ENCODE measurements at regions not wholly inside any gene's neighbourhood (a gene's known extent, or its start where the extent isn't known, plus 50 kb on each side); places are given as distances from the start of the nearest gene placed in this dataset.
"Not testable (repeated sequence)": the region's sequence is repeated elsewhere in the genome, so short reads cannot be mapped to it uniquely, and the experiment has no call there.

DNA sequence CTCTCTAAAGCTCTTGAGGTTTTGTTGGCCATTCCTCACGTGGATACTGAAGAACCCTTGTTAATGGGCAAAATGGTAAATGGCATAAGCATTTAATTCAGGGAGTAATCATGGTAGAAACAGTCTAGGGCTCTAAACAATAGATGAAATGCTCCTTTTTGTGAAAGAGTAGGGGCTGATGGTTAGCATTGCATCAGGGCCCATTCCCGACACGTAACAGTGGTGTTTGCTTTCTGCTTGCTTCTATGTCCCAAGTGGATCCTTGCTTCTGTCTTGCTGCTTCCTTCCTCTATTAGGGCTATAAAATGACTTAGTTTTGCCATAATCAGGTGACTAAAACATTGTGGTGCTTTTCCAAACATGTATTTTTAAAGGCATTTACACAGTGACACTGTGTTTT lies 230.9 kb upstream of the AFF2 start:
- DNase-seq: no peak

DNA sequence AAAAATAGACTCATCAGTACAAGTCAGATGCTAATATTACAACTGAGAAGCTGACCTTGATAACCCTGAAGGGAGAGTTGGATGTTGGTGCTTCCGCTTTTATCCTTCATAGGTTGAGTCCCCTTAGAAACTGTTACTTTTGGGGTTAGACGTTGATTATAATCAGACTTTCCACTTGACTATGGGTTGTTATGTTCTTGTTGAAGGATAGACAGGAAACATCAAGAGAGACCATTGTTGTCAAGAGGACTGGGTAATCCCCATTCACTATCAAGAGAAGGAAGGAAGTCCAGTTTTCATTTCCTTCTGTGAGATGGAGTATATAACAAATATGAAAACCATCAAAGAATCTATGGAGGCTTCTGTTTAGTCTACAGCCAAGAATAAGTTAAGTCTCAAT lies 229.9 kb upstream of the AFF2 start:
- DNase-seq: peak; percentile 1

DNA sequence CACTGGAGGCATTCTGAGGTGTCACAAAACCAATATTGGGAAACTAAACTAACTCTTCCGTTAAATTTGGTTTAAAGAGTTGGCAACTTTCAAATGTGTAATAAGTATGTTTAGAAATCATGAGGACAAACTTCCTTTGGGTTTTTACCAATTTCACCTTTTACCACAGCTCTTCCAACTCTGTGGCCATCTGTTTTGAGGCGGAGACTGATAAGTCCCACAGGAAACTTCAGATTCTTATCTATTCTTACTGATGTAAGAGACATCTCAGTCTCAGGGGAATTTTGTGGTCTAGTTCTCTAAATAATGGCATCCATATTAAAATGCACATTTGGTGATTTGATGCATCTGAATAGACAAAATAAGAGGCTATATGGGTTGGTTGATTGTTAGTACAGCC lies 229.2 kb upstream of the AFF2 start:
- no peak for DNase-seq

DNA sequence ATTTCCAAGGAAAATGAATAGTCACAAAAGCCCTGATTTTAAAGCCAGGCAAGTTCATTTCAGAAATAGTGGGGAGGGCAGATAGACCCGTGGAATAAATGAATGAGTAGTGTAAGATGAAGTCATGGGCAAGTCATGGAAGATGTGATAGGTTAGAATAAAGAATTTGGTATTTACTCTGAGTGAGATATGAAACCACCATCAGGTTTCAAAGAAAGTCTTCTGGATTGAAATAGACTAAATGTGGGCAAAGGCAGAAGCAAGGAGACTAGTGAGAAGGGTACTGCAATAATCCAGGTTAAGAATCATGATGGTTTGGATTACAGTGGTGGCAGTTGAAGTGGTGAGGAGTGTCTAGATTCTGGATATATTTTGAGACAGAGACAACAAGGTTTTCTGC lies 218.5 kb upstream of the AFF2 start:
- DNase-seq: no peak

DNA sequence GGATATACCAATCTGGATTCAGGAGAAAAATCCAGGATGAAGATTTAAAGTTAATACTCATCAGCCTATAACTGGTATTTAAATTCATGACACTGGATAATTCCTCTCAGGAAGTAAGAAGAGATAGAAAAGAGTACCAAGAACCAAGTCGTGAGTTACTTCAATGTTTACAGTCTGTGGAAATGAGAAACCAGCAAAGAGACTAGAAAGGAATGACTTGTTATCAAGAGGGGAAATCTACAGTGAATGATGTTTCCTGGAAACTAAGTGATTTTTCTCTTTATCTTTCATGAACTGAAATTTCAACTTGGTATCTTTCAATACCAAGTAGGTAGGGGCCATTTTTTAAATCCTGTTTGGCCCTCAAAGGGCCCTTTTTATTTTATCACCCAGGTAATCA lies 217.9 kb upstream of the AFF2 start:
- DNase-seq: no peak

DNA sequence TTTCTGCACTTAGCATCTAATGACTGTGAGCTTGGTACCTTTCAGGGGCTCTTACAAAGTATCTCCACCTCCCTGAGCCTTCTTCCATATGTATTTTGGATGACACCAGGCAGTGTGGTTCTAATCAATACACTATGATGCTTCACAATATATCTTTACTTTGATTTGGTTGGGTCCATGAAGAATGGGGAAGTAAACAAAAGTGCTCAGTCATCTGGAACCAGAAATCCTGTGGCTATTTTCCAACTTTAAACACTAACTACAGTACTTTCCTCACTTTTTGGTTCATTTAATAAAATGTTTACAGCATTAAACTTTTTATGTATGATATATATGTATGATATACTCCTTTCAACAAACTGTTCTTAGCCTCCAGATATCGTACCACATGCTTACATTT lies 216.4 kb upstream of the AFF2 start:
- no peak for DNase-seq

DNA sequence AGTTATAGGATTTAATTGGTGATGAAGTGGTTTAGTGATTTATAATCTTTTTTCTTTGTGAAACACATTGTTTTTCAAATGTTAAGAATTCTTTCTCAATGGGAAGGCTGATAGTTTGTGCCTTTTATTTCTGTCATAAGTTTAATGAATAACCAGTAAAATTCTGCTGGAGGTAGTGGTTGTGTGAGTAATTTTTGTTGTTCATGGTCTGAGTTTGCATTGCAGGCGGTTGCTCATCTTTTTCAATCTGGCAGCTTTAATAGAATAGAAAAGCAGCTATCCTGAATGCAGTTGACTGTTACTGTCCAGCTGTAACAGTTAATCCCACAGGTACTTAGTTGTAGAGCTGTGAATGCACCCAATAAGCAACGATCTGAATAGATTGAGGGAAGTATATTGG lies 215.6 kb upstream of the AFF2 start:
- DNase-seq: no peak

DNA sequence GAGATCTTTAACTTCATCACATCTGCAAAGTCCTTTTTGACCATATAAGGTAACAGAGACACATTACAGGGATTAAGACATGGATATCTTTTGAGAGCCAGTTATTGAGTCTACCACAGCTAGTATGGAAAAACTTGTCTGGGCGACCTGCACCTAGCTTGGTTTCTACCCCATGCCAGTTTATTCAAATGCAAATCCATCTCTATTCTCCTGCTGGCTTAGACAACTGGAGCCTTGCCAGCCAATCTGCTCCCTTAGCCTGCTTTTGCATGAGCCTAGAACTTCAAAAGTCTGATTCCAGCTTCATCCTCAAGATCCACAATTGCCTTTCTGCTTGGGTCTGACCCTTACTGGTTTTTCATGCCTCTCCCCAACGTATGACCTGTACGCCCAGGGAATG lies 212.0 kb upstream of the AFF2 start:
- no peak for DNase-seq

DNA sequence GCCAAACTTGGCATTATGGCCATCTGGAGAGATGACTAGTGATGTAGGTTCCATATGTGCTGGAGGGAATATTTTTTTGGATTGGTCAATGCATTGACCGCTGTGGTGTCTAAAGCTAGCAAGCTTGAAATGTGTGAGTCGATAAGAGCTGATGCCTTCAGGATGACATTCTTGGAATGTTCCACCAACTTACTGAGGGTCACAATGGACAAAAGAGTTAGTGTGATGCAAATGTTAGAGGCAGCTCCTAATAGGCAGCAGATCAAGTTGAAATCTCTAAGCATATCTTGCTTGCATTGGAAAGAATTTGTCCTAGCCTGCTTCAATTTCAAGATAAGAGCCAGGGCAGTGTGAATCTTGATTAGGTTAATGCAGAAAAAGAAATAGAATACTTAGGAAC lies 210.4 kb upstream of the AFF2 start:
- no peak for DNase-seq

DNA sequence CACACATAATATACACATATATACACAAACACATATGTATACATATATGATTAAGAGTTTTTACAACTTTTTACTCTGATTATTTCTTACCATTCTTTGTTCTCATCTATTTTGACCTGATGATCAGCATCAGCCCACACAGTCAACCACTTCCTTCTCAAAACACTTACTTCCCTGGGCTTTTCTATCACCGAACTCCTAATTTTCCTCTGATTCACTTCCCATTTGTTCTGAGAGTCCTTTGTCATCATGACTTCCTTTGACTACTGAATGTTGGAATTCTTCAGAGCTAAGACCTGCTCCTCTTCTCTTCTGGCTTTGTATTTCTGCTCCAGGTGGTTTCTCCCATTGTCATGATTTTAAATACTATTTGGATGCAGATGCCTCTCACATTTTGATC lies 209.5 kb upstream of the AFF2 start:
- DNase-seq: no peak

DNA sequence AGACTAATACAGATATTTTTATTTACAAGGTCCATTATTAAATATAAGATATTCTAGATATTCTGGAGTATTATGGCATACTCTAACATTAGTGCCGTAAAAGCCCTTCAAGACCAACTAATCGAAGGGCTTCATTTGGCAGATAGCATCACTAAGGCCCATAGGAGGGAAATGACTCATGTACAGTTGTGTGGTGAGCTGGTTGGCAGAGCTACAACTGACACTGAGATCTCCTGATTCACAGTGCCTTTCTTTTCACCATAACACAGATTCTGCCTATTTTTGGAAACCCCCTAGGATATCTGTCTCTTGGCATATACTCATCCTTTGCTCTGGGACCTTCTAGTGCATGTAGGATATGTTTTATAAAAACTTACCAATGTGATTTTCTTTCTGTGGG lies 201.7 kb upstream of the AFF2 start:
- peak; percentile 5 for DNase-seq

DNA sequence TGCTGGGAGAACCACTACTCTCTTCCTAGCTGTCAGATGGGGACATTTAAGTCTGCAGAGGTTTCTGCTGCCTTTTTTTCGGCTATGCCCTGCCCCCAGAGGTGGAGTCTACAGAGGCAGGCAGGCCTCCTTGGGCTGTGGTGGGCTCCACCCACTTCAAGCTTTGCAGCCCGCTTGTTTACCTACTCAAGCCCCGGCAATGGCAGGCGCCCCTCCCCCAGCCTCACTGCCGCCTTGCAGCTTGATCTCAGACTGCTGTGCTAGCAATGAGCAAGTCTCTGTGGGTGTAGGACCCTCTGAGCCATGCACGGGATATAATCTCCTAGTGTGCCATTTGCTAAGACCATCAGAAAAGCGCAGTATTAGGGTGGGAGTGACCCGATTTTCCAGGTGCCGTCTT lies 195.2 kb upstream of the AFF2 start:
- not testable (repeated sequence) for DNase-seq

DNA sequence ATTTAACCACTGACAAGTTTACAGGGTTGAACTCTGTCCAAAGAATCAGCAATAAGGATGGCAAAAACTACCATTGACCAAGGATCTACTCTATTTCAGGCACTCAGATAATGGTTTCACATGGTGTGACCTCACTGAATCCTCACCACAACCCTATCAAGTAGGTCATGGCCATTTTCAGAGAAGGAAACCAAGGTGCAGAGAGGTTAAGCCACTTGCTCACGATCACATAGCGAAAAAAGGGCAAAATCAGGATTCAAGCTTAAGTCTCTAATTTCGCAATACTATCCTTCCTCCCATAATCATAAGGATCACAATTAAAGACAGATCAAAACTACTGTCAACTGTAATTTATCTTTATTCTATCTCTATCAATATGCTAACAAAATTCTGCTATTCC lies 191.0 kb upstream of the AFF2 start:
- no peak for DNase-seq

DNA sequence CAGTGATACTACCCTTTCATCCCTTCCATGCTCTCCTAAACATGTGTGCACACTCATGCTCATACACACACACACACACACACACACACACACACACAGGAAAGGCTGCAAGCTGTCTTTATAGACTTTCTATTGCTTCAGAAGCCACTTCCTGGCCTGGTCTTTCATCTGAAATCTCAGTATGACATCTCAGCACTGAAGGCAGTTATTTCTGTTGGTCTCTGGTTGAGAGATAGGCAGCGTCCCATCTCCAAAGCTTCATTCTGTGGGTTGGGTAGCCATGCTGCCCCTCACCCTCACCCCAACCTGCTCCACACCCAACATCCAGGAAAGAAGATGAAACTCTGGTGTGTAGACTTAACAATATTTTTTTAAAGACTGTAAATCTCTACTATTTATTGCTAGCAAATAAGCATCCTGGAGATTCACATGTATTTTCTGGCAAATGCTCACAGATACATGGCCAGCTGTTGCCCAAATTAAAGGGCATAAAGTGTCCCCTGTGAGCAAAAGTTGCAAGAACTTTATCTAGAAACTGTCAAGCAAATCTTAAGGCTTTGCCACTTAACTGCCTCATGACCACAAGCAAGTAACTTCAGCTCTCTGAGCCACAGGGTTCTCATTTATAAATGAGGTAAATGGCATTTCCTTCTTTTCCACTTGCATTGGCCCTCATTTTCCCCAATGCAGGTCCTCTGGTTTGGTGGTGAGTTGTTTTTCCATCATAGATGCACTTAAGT lies 189.8 kb upstream of the AFF2 start:
- peak; percentile 74 for DNase-seq

DNA sequence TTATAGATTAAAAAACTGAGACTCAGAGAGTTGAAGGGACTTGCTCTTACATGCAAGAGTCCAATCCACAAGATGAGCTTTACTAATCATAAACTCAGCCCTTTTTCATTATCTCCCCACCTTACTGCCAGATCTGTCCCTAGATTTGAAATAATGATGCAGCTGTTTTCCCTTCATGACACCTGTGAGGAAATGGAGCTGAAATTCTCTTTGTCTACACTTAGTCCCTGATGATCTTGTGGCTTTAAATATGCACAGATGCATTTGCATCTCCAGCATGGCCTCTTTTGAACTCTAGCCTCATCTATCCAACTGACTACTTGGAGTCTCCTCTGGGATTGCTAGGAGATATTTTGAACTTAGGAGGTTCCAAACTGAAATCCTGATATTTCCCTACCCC lies 188.9 kb upstream of the AFF2 start:
- no peak for DNase-seq

DNA sequence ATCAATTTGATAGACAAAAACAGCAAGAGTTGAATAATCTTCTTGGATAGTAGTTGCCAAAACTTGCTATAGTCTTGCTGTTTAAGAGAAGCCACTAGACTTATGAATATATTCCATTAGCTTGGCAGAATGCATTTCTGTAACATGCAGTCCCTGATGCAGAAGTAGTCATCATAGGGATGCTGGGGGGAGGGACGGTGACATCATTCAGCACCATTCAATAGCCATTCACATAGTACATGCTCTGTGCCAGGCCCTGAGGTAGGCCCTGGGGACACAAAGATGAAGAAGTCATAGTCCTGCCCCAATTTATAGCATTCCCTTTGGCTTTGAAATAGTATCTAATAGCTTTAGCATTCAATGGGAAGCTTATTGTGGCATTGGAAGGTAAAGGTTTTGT lies 185.5 kb upstream of the AFF2 start:
- DNase-seq: no peak

DNA sequence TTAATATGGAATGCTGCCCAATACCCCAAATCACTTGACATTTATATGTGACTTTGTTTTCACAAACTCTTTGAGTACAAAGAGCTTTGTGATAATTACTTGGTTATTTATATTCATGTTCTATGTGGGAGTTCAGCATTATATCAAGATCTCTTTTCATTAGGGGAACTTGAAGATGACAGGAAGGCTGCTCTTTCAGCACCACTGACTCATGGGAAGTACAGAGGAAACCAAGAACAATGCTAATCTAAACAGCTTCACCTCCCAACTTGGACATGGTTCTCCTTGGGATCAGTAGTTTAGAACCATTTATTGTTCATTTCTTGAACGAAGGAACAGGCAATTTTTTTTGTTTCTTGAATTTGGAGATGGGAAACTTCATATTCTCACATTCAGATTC lies 184.0 kb upstream of the AFF2 start:
- no peak for DNase-seq

DNA sequence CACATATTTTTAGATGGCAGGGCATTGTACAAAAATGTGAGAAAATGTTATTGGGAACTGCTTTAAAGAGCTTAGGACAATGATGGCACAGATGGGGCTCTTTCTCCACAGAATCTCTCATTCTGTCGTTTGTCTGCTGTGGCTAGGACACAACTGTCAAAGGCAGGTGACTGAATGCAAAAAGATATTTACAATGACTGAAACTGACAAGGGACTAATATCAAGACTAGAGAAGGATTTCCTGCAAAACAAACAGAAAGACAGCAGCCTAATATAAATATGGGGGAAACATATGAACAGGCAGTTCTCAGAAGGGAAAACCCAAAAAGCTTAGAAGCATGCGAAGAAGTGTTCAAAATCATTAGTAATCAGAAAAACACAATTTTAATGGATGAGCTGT lies 177.5 kb upstream of the AFF2 start:
- DNase-seq: no peak

DNA sequence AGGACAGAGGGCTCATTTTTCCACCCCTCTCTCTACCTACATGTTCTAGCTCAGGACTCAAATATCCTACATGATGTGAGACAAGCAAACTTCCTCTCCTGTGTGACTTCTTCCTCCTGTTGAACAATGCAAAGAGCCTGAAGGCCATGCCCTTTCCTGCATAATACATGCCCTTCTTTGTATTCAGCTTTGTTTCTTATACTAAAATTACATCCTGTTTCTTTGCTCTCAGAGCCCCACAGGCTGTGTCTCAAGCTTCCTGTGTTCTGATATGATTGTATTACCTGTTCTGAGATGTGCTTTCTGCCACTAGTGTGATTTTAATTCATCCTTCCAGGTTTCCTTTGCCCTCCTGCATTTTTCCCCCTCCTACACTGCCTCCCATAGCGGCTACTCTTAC lies 166.4 kb upstream of the AFF2 start:
- peak; percentile 14 for DNase-seq

DNA sequence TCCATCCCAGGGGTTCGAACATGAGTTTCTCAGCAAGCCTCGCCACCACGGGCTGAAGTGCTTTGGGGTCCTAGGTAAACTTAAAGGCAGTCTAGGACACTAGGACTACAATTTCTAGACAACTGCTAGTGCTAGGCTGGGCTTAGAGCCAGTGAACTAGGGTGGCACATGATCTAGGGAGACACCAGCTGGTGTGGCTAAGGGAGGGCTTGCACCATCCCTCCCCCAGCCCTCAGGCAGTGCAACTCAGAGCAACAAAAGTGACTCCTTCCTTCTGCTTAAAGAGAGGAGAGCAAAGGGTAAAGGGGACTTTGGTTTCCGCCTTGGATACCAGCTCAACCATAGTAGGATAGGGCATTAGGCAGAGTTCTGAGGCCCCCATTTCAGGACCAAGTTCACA lies 162.5 kb upstream of the AFF2 start:
- DNase-seq: no peak

DNA sequence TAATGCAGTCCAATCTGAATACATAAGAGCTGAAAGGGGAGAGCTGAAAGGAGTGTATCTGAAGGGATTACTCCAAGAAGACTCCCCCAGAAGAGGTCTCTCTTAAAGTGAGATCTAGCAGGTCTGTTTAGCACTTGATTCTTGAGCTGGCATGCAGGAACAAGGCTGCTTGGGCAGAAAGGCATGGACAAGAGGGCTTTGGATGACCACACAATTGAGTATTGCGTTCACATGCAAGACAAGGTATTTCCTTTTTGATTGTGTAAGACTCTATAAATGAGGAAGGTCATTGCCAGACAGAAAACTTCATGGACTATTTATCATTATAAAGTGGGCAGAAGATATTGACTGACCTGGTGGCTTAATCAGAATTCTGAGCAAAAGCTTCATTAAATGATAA lies 145.5 kb upstream of the AFF2 start:
- no peak for DNase-seq

DNA sequence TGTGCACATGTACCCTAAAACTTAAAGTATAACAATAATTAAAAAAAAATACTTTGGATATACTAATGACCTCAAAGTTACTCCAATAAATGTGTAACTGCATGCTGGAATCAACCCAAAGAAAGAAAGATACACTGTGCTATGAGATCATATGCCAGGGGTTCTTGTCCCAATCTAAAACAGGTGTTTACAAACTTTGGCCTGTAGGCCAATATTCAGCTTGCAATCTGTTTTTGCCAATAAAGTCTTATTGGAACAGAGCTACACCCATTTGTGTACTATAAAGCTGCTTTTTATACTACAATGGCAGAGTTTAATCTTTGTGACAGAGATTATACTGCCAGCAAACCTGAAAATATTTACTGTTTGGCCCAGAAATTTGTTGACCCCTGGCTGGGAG lies 138.8 kb upstream of the AFF2 start:
- DNase-seq: no peak

DNA sequence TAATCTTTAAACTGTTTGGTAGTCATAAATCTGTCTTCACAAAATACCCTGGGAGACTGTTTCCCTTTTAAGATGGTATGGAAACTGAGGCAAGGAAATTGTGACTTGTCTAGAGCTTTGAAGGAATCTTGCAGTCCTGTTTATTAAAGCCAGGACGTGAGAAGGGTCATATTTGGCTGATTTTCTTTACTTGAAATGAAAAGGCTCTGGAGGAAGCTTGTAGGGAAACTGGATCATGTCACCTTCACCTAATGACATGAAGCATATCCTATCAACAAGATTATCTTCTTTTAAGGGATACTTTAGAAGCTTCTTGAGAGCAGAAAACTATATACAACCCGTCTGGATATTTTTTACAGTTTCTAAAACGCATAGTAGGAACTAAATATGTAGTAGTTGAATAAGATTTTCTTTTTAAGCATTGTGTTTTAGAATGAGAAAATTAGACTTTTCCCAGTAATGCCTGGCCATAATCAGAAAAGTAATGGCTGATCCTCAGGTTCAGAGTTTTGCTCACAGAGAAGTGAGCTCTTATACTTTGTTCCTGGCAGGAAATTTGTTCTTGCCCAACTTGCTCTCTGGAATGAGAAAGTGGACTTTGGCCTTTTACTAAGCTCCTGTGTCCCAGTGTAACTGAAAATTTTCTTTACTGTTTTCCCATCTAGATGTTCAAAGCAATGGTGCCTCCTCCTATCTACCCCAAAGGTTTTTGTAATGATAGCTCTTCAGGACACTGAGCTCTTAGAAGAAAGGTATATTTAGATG lies 136.8 kb upstream of the AFF2 start:
- no peak for DNase-seq

DNA sequence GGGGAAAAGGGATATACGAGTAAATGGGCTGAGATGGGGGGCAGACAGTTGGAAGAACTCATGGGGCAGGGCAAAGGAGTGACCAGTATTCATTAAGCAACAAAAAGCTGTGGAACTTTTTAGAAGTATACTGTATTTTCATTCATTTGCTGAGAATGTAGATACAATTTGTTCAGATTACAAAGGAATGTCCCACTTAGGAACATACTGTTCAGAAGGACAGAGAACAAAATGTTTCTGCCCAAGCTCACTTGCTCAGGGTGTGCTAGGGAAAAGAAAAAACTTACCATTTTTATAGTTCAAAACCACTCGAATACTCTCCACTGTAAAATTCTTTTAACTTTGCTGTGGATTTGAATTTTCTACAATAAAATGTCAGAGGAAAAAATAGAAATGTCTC lies 135.2 kb upstream of the AFF2 start:
- no peak for DNase-seq

DNA sequence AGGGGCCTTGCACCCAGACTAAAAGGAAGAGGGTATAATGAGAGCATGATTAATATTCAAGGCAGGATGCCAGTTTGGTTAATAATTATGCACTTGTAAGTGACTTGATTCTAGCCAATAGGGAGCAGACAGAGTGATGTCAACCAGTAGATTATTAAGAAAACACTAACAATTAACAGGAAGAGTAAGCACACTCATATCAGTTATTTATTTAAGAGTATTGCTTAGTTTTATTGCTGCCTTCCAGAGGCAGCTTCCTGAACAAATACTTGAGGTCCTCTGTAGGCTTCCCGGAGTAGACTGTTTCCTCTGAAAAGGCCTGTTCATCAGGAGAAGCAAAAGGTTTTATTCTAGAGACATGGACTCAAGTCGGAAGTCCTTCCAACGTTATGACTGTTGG lies 129.1 kb upstream of the AFF2 start:
- DNase-seq: no peak

All from CD4-positive, alpha-beta T cell treated with Interleukin-4 for 4 hours (primary cell).